IMR-90 (cell line): ENCODE measurements at regions not wholly inside any gene's neighbourhood (a gene's known extent, or its start where the extent isn't known, plus 50 kb on each side); places are given as distances from the start of the nearest gene placed in this dataset.

Experiments used
- CEBPB ChIP-seq: IDR thresholded peaks from 2 replicates; pipeline ENCODE4 v1.6.1; 2012; ENCODE audit warnings: low read depth, low read length, improper control_type of control experiment
- CTCF ChIP-seq: conservative IDR thresholded peaks from 2 replicates; pipeline ENCODE4 v1.5.1; 2012; ENCODE audit warnings: mild to moderate bottlenecking, low read depth, low read length, improper control_type of control experiment
- POLR2A ChIP-seq: IDR thresholded peaks from 2 replicates; pipeline ENCODE4 v1.6.1; 2012; ENCODE audit warnings: mild to moderate bottlenecking, low read depth, low read length
- SMC3 ChIP-seq: fragments of 150-350 bp; IDR thresholded peaks from 2 replicates; pipeline ENCODE4 v1.6.1; 2016; ENCODE audit warnings: low read depth, mild to moderate bottlenecking, antibody characterized with exemption, low read length, moderate library complexity

GRCh38 chr10:133030781-133031180 is 56.9 kb upstream of the ADGRA1 start:
- no peak for TF ChIP-seq CEBPB
- no peak for TF ChIP-seq CTCF
- no peak for TF ChIP-seq SMC3
- no peak for TF ChIP-seq POLR2A
